HUDEP-2 (cell line): ENCODE measurements at regions not wholly inside any gene's neighbourhood (a gene's known extent, or its start where the extent isn't known, plus 50 kb on each side); places are given as distances from the start of the nearest gene placed in this dataset.

Experiments used
- DNase-seq, 76 experiments: peaks; one replicate each; lab custom pipeline; 2025; ENCODE audit not compliant: unreplicated experiment in 76 of 76; lab: John Stamatoyannopoulos, UW

DNA sequence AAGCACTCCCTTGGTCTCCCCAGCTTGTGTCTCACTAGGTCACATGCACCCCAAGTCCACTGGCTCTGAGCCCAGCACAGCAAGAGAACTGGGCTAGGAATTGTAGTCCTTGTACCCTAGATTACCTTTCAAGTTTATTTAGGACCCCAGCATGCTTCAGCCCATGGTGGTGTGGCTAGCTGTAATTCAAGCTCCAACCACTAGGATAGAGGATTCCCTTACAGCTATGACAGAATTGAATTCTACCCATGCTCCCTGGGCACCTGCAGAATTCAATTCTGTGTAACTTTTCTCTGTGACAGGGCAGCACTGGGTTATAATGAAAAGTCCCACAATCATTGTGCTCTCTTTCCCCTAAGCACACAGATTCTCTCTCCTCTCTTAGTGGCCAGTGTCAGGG is 253.8 kb upstream of the DMD start:
- no peak for DNase-seq

DNA sequence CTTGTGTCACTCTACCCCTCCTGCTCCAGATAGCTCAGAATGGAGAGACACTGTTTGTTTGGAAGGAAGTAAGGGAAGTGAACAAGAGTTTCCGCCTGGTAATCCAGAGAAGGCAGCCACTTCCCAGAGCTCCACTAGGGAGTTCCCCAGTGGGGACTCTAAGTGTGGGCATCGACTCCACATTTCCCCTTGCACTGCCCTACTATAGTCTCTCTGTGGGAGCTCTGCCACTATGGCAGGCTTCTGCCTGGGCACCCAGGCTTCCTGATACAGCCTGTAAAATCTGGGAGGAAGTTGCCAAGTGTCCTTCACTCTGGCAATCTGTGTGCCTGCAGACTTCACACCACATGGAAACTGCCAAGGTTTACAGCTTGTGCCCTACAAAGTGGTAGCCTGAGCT is 245.8 kb upstream of the DMD start:
- no peak for DNase-seq

DNA sequence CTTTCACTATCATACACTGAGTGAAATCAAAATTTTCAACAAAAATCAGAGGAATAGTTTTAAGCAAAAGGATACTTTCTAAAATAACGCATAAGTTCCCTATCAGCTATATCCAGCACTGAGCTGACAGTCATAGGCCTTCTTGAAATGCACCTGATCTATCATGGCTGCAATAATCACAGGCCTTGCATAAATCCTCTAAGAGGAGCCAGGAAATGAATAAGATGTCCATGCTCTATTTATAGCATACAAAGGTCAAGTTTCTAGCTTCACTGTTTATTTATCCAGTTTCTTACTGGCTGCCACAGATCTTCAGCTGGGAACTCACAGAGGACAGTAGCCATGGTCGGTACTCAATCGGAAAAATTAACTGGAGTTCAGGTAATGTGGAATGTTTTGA is 235.9 kb upstream of the DMD start:
- DNase-seq = no peak

GRCh38 chrX:33434256-33435092 is 223.1 kb upstream of the DMD start:
- DNase-seq = peak in 19 of 76 experiments; percentile 0 to 22 (median 0)

DNA sequence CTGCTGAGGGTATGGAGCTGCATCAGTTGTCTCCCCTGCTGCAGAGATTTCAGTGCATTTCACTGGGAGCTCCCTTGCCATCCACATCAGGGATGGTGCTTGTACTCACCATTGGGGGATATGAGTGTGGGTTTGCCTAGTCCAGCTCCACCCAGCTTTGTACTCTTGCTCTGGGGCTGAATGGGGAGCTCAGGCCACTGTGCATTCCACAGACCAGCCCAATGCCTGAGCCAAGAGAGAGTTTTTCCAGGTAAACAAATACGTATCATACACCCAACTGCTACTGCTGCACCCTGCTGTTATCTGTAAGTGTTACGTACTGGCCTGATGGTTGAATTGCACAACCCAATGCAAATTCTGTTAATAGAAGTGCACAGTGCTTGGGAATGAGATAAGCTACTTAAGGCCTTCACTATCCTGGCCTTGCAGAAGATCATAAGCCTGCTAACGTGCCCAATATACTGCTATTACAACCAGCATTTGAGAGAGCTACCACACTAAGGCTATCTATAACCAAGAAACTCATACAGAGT is 205.0 kb upstream of the DMD start:
- no peak for DNase-seq

DNA sequence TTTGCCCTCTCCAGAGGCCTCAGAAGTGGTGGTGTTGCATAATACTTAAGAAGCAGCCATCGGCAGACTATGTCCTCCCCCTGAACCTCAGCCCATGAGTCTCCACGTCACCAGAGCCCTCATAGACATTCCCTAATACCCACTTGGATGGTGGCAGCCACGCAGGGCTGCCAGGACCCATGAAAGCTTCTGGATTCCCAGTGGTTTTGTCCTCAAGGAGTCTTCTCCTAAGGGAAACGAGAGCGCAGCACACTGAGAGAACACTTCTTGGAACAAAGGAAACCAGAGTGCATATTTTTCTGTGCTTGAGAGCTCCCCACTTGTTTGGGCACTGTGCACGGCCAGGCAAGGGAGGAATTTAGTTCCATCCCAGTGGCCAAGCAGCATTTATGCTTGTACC is 204.1 kb upstream of the DMD start:
- no peak for DNase-seq

GRCh38 chrX:33385546-33385945 is 174.2 kb upstream of the DMD start:
- DNase-seq = no peak

DNA sequence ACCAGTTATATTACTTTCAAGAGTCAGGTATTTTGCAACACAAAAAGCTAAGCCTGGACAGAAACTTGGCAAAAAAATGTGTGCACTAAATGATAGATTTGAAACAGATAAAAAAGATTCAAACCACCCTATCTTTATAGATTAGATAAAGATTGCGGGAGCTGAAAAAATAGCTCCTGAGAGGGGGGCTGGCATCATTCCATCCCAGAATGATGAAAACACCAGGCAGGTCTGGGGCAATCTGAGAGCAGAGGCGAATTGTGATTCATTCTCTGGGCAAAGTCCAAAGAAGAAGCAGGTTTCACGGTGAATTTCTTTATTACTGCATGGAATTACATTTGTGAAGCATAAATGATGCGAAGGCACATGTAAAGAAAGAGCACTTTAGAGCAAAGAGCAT is 168.5 kb upstream of the DMD start:
- DNase-seq = no peak

DNA sequence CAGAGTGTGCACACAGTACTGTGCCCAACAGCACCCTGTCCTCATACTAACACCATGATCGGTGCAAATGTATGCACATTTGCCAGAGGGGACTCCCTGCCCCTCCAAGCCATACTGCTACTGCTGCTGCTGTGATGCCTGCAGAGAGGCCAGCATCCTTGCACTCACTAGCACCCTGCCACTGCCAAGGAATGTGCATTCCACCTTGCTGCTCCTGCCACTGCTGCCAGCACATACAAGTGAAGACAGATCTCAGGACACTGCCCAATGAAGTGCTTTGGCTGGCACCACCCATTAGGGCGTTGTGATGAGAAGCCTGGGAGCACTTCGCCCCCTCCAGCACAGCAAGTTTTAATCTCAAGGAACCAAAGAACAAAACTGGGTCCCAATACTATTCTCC is 146.3 kb upstream of the DMD start:
- no peak for DNase-seq

GRCh38 chrX:33339219-33339618 is 127.9 kb upstream of the DMD start:
- DNase-seq = no peak

GRCh38 chrX:33336783-33337182 is 125.4 kb upstream of the DMD start:
- peak in 11 of 76 experiments; percentile 0 to 10 (median 3) for DNase-seq

DNA sequence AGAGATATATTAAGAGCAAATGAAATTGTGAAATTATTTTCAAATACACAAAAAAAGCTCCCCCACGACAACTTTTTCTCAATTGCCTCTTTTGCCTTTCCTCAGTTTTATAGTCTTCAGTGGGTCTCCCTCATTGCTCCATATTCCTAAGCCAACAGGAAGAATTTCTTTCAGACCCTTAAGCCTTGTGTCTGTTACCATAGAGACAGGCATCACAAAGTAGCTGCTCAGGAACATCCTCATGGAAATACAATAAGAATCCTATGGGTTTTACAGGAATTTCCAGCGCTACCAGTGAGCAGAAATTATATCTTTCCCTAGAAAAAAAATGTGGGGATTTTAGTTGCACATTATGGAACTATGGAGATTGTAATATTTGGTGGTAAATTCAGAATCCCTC is 121.9 kb upstream of the DMD start:
- no peak for DNase-seq

DNA sequence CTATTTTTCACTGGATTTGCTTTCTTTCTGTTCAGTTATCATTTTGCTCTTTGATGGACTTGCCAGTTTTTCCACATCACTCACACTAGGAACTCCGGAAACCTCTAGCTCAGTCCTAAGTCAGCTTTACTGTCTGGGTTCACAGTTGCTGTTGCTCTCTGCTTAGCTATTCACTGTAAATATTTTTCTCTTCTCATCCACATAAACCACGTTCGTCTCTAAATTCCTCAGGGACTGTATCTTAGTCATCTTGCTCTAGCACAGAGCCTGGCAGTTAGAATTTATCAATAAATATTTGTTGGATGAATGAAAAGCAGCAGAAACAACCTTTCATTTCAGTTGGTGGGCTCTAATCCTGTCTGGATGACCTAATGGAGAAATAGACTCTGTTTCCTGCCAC is 119.4 kb upstream of the DMD start:
- no peak for DNase-seq

GRCh38 chrX:33324099-33324498 is 112.8 kb upstream of the DMD start:
- DNase-seq = no peak

- no peak for DNase-seq
These were observed 96.6 kb upstream of the DMD start for GRCh38 chrX:33307911-33308354.

GRCh38 chrX:33298622-33299021 is 87.3 kb upstream of the DMD start:
- peak in 2 of 76 experiments; percentile 0 for DNase-seq

DNA sequence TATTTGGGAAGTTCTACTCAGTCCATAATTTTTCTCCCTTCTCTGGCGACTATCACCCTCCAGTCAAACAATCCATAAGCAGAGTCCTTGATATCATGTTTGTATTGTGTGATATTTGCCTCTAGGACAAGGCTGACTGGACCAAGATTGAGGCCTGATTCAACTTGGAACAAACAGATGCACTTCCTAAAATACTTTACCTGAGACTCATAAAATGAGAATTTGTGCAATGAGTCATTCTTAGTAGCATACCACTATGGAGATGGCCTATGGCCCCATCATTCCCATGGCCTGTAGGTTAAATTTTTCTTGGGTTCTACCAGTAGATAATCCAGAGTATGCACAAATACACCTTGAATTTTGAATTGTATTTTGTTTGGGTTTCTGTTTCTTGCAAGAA is 74.2 kb upstream of the DMD start:
- DNase-seq = no peak

- no peak for DNase-seq
These were observed 65.7 kb upstream of the DMD start for GRCh38 chrX:33277046-33277445.

- no peak for DNase-seq
These were observed 62.2 kb upstream of the DMD start for GRCh38 chrX:33273535-33273934.

- DNase-seq = no peak
These were observed 61.6 kb upstream of the DMD start for GRCh38 chrX:33272986-33273385.
